Liver (tissue), 8 donors: ENCODE measurements at regions not wholly inside any gene's neighbourhood (a gene's known extent, or its start where the extent isn't known, plus 50 kb on each side); places are given as distances from the start of the nearest gene placed in this dataset.

Experiments used
- DNase-seq: peaks from one replicate; pipeline ENCODE4 v3.0.0-alpha.2; 2017; ENCODE audit warnings: low spot score
- H3K27ac ChIP-seq, 2 donors: one replicate each; pipeline ENCODE4 v1.7.0; 2013; ENCODE audit warnings: inconsistent platforms in 2 of 2, low read length in 2 of 2, control low read depth in 1 of 2, low read depth in 1 of 2, mild to moderate bottlenecking in 1 of 2
- H3K27me3 ChIP-seq, 4 donors: one replicate each; pipeline versions ENCODE4 v1.6.1 to v1.7.0; 2013; ENCODE audit warnings: low read length in 3 of 4, inconsistent platforms in 1 of 4, mild to moderate bottlenecking in 1 of 4, moderate library complexity in 1 of 4; ENCODE audit not compliant: control insufficient read depth in 4 of 4, insufficient read depth in 4 of 4
- H3K36me3 ChIP-seq, 4 donors: one replicate each; pipeline versions ENCODE4 v1.6.1 to v1.7.0; 2013; ENCODE audit warnings: low read length in 3 of 4, mild to moderate bottlenecking in 3 of 4, low read depth in 1 of 4, moderate library complexity in 1 of 4; ENCODE audit not compliant: control insufficient read depth in 4 of 4, insufficient read depth in 3 of 4
- H3K4me1 ChIP-seq, 4 donors: one replicate each; pipeline versions ENCODE4 v1.6.1 to v1.7.0; 2013; ENCODE audit warnings: low read length in 3 of 4, mild to moderate bottlenecking in 3 of 4, moderate library complexity in 1 of 4; ENCODE audit not compliant: control insufficient read depth in 4 of 4, insufficient read depth in 4 of 4
- H3K4me3 ChIP-seq, 3 donors: one replicate each; pipeline versions ENCODE4 v1.6.1 to v1.7.0; 2013; ENCODE audit warnings: low read length in 3 of 3, control low read depth in 1 of 3, low read depth in 1 of 3, mild to moderate bottlenecking in 1 of 3
- H3K9ac ChIP-seq, 2 donors: one replicate each; pipeline ENCODE4 v1.7.0; 2013; ENCODE audit warnings: low read length in 2 of 2, mild to moderate bottlenecking in 2 of 2, moderate library complexity in 2 of 2, control low read depth in 1 of 2, low read depth in 1 of 2
- H3K9me3 ChIP-seq, 4 donors: one replicate each; pipeline versions ENCODE4 v1.6.1 to v1.7.0; 2013; ENCODE audit warnings: low read length in 3 of 4; ENCODE audit not compliant: control insufficient read depth in 4 of 4
- ATF3 ChIP-seq: IDR thresholded peaks from 2 replicates; pipeline ENCODE4 v1.6.1; 2016; ENCODE audit warnings: antibody characterized with exemption
- CTCF ChIP-seq: fragments of 150-350 bp; IDR thresholded peaks from 2 replicates; pipeline ENCODE4 v1.5.1; 2017; ENCODE audit warnings: improper control_type of control experiment, low read depth, low read length; ENCODE audit not compliant: missing input control
- FOXA1 ChIP-seq: IDR thresholded peaks from 2 replicates; pipeline ENCODE4 v1.6.1; 2016; ENCODE audit warnings: antibody characterized with exemption
- FOXA2 ChIP-seq: IDR thresholded peaks from 2 replicates; pipeline ENCODE4 v1.6.1; 2016; ENCODE audit warnings: antibody characterized with exemption
- GABPA ChIP-seq, 2 donors: IDR thresholded peaks in 1 of 2; conservative IDR thresholded peaks in 1 of 2; 2 replicates each; pipeline ENCODE4 v1.6.1; 2016; ENCODE audit warnings: antibody characterized with exemption in 2 of 2, mild to moderate bottlenecking in 1 of 2, moderate library complexity in 1 of 2
- HNF4A ChIP-seq, 2 donors: conservative IDR thresholded peaks; 2 replicates each; pipeline ENCODE4 v1.6.1; 2016; ENCODE audit warnings: antibody characterized with exemption in 2 of 2, mild to moderate bottlenecking in 2 of 2
- HNF4G ChIP-seq: IDR thresholded peaks from 2 replicates; pipeline ENCODE4 v1.6.1; 2016; ENCODE audit warnings: antibody characterized with exemption
- JUND ChIP-seq, 2 donors: IDR thresholded peaks; 2 replicates each; pipeline ENCODE4 v1.6.1; 2016; ENCODE audit warnings: antibody characterized with exemption in 2 of 2
- MAX ChIP-seq: IDR thresholded peaks from 2 replicates; pipeline ENCODE4 v1.6.1; 2016; ENCODE audit warnings: antibody characterized with exemption
- RAD21 ChIP-seq, 2 donors: IDR thresholded peaks; 2 replicates each; pipeline ENCODE4 v1.6.1; 2016; ENCODE audit warnings: antibody characterized with exemption in 2 of 2, mild to moderate bottlenecking in 2 of 2
- REST ChIP-seq: IDR thresholded peaks from 2 replicates; pipeline ENCODE4 v1.6.1; 2016; ENCODE audit warnings: antibody characterized with exemption, mild to moderate bottlenecking
- RXRA ChIP-seq, 2 donors: IDR thresholded peaks; 2 replicates each; pipeline ENCODE4 v1.6.1; 2017 to 2018; ENCODE audit warnings: antibody characterized with exemption in 2 of 2, mild to moderate bottlenecking in 1 of 2
- SP1 ChIP-seq: IDR thresholded peaks from 2 replicates; pipeline ENCODE4 v1.6.1; 2018; ENCODE audit warnings: antibody characterized with exemption, mild to moderate bottlenecking
- TAF1 ChIP-seq: conservative IDR thresholded peaks from 2 replicates; pipeline ENCODE4 v1.6.1; 2016; ENCODE audit warnings: antibody characterized with exemption, mild to moderate bottlenecking
- YY1 ChIP-seq: IDR thresholded peaks from 2 replicates; pipeline ENCODE4 v1.6.1; 2016; ENCODE audit warnings: antibody characterized with exemption, mild to moderate bottlenecking
- ZBTB33 ChIP-seq: IDR thresholded peaks from 2 replicates; pipeline ENCODE4 v1.6.1; 2016; ENCODE audit warnings: antibody characterized with exemption
- whole genome bisulfite sequencing: extraction: QIAGEN DNeasy Blood & Tissue Kit; methylation state at CpG from one replicate; pipeline ENCODE4 v1.1.7; 2013; 5-methylcytosine and 5-hydroxymethylcytosine counted together
- donor health status: healthy.
- donor health status: healthy.
- donor health status: healthy.
- donor health status: healthy.
- donor health status: healthy.

GRCh38 chr2:52456561-52457377, 1310.8 kb upstream of the CHAC2 start:
- Histone ChIP-seq H3K9me3 (no peaks in the 10 kb centered on the region), H3K36me3 (no peaks in the 10 kb centered on the region), H3K4me3 (no peak overlapping the region), H3K27me3 (no peaks in the 10 kb centered on the region), H3K4me1 (peaks cover 4 to 34% (median 18%) of the 10 kb centered on the region in 4 donors), H3K27ac (no peak overlapping the region), H3K9ac (no peak overlapping the region)
- TF ChIP-seq REST (no peak), MAX (no peak), ZBTB33 (no peak), ATF3 (no peak), TAF1 (no peak), SP1 (no peak), FOXA2 (no peak), CTCF (no peak), GABPA (IDR thresholded peaks at IDR 0.05 in 1 of 2, conservative IDR thresholded peaks at IDR 0.05 in 1 of 2) (no peak), JUND (IDR thresholded peaks at IDR 0.05) (no peak)
- WGBS, result 74% methylated on average over 4 of the region's 4 CpGs
- DNase-seq, result no peak

GRCh38 chr2:52454962-52455361, 1312.6 kb upstream of the CHAC2 start:
- no peaks in the 10 kb centered on the region for H3K36me3 ChIP-seq
- H3K9me3 ChIP-seq, result no peaks in the 10 kb centered on the region
- H3K4me1 ChIP-seq, result peaks cover 4 to 34% (median 18%) of the 10 kb centered on the region in 4 donors
- no peak overlapping the region for H3K9ac ChIP-seq
- no peaks in the 10 kb centered on the region for H3K27me3 ChIP-seq
- DNase-seq, result no peak
- H3K27ac ChIP-seq, result peak overlapping the region in 1 of 2 donors; percentile 34
- H3K4me3 ChIP-seq, result no peak overlapping the region
- TF ChIP-seq RXRA (IDR thresholded peaks at IDR 0.05), result peak; percentile 60 to 61
- TF ChIP-seq ZBTB33, result peak; percentile 43
- TF ChIP-seq FOXA2, result no peak
- peak; percentile 17 for TF ChIP-seq REST
- peak in 1 of 2 donors; percentile 31 for TF ChIP-seq RAD21 (IDR thresholded peaks at IDR 0.05)
- TF ChIP-seq HNF4A (conservative IDR thresholded peaks at IDR 0.05), result peak; percentile 75 to 77
- TF ChIP-seq ATF3, result no peak
- TF ChIP-seq GABPA (IDR thresholded peaks at IDR 0.05 in 1 of 2, conservative IDR thresholded peaks at IDR 0.05 in 1 of 2), result no peak
- TF ChIP-seq YY1, result peak; percentile 61
- TF ChIP-seq JUND (IDR thresholded peaks at IDR 0.05), result peak in 1 of 2 donors; percentile 55
- TF ChIP-seq TAF1, result no peak
- TF ChIP-seq HNF4G, result peak; percentile 15
- no peak for TF ChIP-seq FOXA1
